Esophagus muscularis mucosa (tissue), 4 donors: ENCODE measurements at regions not wholly inside any gene's neighbourhood (a gene's known extent, or its start where the extent isn't known, plus 50 kb on each side); places are given as distances from the start of the nearest gene placed in this dataset.

ENCODE experiments used
- DNase-seq: peaks from one replicate; pipeline ENCODE4 v3.0.0-alpha.2; 2017; ENCODE audit errors: extremely low spot score
- H3K27ac ChIP-seq, 4 donors: fragments of 200-600 bp; sonication (generic); replicated peaks in 1 of 4; 1 replicate in 3 of 4; 2 replicates in 1 of 4; pipeline ENCODE4 v1.5.1; 2016 to 2019; ENCODE audit warnings: mild to moderate bottlenecking in 1 of 4
- H3K27me3 ChIP-seq, 4 donors: fragments of 200-600 bp; sonication (generic); one replicate each; pipeline versions ENCODE4 v1.5.1 to v1.6.0; 2016 to 2019
- H3K36me3 ChIP-seq, 4 donors: fragments of 200-600 bp; sonication (generic); one replicate each; pipeline ENCODE4 v1.5.1; 2016 to 2019
- H3K4me1 ChIP-seq, 4 donors: fragments of 200-600 bp; sonication (generic); one replicate each; pipeline ENCODE4 v1.5.1; 2016 to 2019
- H3K4me3 ChIP-seq, 4 donors: fragments of 200-600 bp; sonication (generic); 1 replicate in 2 of 4; 2 replicates in 2 of 4; pipeline ENCODE4 v1.5.1; 2016 to 2019; ENCODE audit warnings: mild to moderate bottlenecking in 4 of 4, moderate library complexity in 1 of 4
- H3K9me3 ChIP-seq, 4 donors: fragments of 200-600 bp; sonication (generic); 1 replicate in 3 of 4; 2 replicates in 1 of 4; pipeline ENCODE4 v1.5.1; 2016 to 2019
- CTCF ChIP-seq, 3 experiments: fragments of 200-600 bp in 2 of 3; fragments of 450-650 bp in 1 of 3; sonication (generic) in 2 of 3; IDR thresholded peaks; one replicate each; pipeline ENCODE4 v1.5.1; 2017 to 2019; ENCODE audit warnings: antibody characterized with exemption in 3 of 3, mild to moderate bottlenecking in 2 of 3, moderate library complexity in 1 of 3
- EP300 ChIP-seq: sonication (generic); formaldehyde crosslinking; IDR thresholded peaks from one replicate; pipeline ENCODE4 v1.6.1; 2017; ENCODE audit warnings: antibody characterized with exemption
- POLR2A ChIP-seq: fragments of 450-650 bp; IDR thresholded peaks from one replicate; pipeline ENCODE4 v1.6.1; 2017; ENCODE audit warnings: antibody characterized with exemption, moderate library complexity, mild to moderate bottlenecking, low read depth
- POLR2AphosphoS5 ChIP-seq, 2 donors: sonication (generic); formaldehyde crosslinking; IDR thresholded peaks; one replicate each; pipeline ENCODE4 v1.6.1; 2017; ENCODE audit warnings: antibody characterized with exemption in 2 of 2
- WGBS: methylation state at CpG from one replicate; pipeline ENCODE4 v1.1.5; 2018; 5-methylcytosine and 5-hydroxymethylcytosine counted together
- intact Hi-C: fragments of 100-400 bp; cut with DNase I; formaldehyde crosslinking; loops from one replicate; pipeline ENCODE4 v1.15.1; 2023

DNA sequence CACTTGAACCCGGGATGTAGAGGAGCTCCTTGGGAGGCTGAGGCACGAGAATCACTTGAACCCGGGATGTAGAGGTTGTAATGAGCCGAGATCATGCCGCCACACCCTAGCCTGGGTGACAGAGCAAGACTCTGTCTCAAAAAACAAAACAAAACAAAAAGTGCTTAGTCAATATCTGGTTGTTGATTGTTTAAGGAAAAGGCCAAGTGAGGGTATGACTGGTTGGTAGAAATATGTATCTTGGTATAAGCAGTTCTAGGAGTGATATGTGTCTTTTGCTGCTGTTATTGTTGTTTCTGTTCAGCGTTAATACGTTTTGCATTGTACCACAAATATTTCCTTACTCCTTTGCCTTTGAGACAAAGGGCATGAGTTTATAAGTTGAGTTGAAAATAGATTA, 210.7 kb upstream of the DMRT1 start:
- no peak overlapping the region for H3K4me3 ChIP-seq
- WGBS: 89% methylated on average over 7 of the region's 7 CpGs
- no peaks in the 10 kb centered on the region for H3K27me3 ChIP-seq
- intact Hi-C loops: no loop called here
- no peak for TF ChIP-seq POLR2A
- no peak for TF ChIP-seq CTCF (IDR thresholded peaks at IDR 0.05)
- TF ChIP-seq EP300: no peak
- TF ChIP-seq POLR2AphosphoS5 (IDR thresholded peaks at IDR 0.05): no peak
- H3K36me3 ChIP-seq: no peaks in the 10 kb centered on the region
- peaks cover 12 to 22% (median 19%) of the 10 kb centered on the region in 4 donors for H3K4me1 ChIP-seq
- no peak overlapping the region for H3K27ac ChIP-seq
- H3K9me3 ChIP-seq: no peaks in the 10 kb centered on the region
- no peak for DNase-seq

DNA sequence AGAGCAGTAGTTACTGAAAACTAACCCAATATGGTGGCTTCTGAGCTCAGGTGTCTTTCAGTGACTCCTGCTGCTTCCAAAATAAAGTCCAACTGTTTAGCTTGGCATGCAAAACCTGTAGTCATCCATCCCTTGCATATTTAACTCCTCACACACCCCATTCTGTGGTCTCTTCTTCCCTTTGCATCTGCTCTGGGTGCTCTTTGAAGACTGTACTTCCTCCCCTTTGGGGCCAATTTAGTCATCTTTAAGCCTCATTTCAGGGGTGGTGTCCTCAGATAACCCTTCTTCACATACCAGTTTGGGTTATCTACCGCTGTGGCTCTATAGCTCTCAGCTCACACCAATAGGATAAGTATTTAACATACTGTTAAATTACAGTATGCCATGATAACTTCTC, 209.9 kb upstream of the DMRT1 start:
- intact Hi-C loops: no loop called here
- H3K27me3 ChIP-seq: no peaks in the 10 kb centered on the region

GRCh38 chr9:633461-633860, 208.0 kb upstream of the DMRT1 start:
- no peak overlapping the region for H3K4me3 ChIP-seq
- peaks cover 0 to 4% (median 0%) of the 10 kb centered on the region in 4 donors for H3K4me1 ChIP-seq
- WGBS: 92% methylated on average over 1 of the region's 1 CpG
- H3K36me3 ChIP-seq: no peaks in the 10 kb centered on the region
- intact Hi-C loops: no loop called here
- no peaks in the 10 kb centered on the region for H3K27me3 ChIP-seq
- no peak for DNase-seq
- no peak overlapping the region for H3K27ac ChIP-seq
- no peaks in the 10 kb centered on the region for H3K9me3 ChIP-seq
- TF ChIP-seq CTCF (IDR thresholded peaks at IDR 0.05): no peak
- no peak for TF ChIP-seq POLR2A
- TF ChIP-seq POLR2AphosphoS5 (IDR thresholded peaks at IDR 0.05): no peak
- TF ChIP-seq EP300: no peak

More for the DNA sequence above, 209.9 kb upstream of the DMRT1 start:
- DNase-seq: no peak
- Histone ChIP-seq H3K9me3 (no peaks in the 10 kb centered on the region), H3K36me3 (no peaks in the 10 kb centered on the region), H3K4me1 (peaks cover 10 to 15% (median 11%) of the 10 kb centered on the region in 4 donors), H3K4me3 (no peak overlapping the region), H3K27ac (no peak overlapping the region)
- 72% methylated on average over 1 of the region's 1 CpG for whole genome bisulfite sequencing
- TF ChIP-seq POLR2AphosphoS5 (IDR thresholded peaks at IDR 0.05): no peak
- no peak for TF ChIP-seq EP300
- no peak for TF ChIP-seq POLR2A
- no peak for TF ChIP-seq CTCF (IDR thresholded peaks at IDR 0.05)

GRCh38 chr9:636931-637591, 204.4 kb upstream of the DMRT1 start:
- no peak for DNase-seq
- Histone ChIP-seq H3K27me3 (no peaks in the 10 kb centered on the region), H3K36me3 (no peaks in the 10 kb centered on the region), H3K27ac (no peak overlapping the region), H3K4me1 (peaks cover 4 to 7% (median 4%) of the 10 kb centered on the region in 4 donors), H3K4me3 (no peak overlapping the region), H3K9me3 (no peaks in the 10 kb centered on the region)
- intact Hi-C loops: no loop called here
- WGBS: 91% methylated on average over 1 of the region's 1 CpG
- TF ChIP-seq EP300 (no peak), CTCF (IDR thresholded peaks at IDR 0.05) (no peak), POLR2A (no peak), POLR2AphosphoS5 (IDR thresholded peaks at IDR 0.05) (no peak)

DNA sequence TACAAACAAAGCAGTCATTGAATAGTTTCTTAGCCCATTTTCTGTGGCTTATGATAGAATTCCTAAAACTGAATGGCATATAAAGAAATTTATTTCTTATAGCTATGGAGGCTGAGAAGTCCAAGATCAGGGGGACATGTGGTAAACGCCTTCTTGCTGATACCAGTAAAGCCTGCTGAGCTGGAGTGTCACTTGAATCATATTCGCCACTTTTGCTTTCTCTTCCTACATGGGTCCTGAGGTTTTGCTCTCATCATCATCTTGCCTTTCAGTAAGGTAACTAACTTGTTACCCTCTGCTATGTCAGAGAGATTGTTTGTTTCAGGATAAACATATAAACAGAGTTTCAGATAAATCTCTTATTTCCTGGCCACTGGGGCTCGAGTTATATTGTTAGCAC, 203.3 kb upstream of the DMRT1 start:
- Histone ChIP-seq H3K27ac (no peak overlapping the region), H3K36me3 (no peaks in the 10 kb centered on the region), H3K27me3 (no peaks in the 10 kb centered on the region), H3K4me3 (no peak overlapping the region), H3K4me1 (peaks cover 8 to 15% (median 13%) of the 10 kb centered on the region in 4 donors), H3K9me3 (no peaks in the 10 kb centered on the region)
- DNase-seq: no peak
- TF ChIP-seq POLR2AphosphoS5 (IDR thresholded peaks at IDR 0.05) (no peak), CTCF (IDR thresholded peaks at IDR 0.05) (no peak), POLR2A (no peak), EP300 (no peak)
- intact Hi-C loops: no loop called here
- WGBS: 83% methylated on average over 3 of the region's 3 CpGs
